HG02610 (cell line): ENCODE measurements at regions not wholly inside any gene's neighbourhood (a gene's known extent, or its start where the extent isn't known, plus 50 kb on each side); places are given as distances from the start of the nearest gene placed in this dataset.

Source experiments
- ATAC-seq: cut with Tn5 transposase; IDR thresholded peaks from one replicate; pipeline ENCODE4 v1.9.1; 2021; ENCODE audit warnings: mild to moderate bottlenecking, moderate library complexity; ENCODE audit not compliant: unreplicated experiment

DNA sequence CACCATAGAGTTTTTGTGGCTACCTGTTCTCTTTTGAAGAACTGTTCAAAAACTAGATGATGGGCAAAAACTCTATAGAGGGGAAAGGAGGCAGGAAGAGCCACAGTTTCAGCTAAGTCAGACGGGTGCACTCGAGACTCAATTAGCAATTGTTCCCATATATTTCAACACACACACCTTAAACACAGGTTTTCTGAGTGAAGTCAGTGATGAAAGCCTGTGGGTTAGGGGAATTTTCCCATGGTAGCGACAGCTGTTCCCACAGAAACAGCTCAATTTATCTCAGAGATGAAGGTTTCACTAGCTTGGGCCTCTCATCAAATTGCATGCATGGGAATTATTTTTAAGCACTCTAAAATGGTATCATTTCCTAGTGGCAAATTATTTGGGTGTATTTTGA, 143.4 kb downstream of the ZIC5 start:
- ATAC-seq, result no peak

GRCh38 chr13:99827011-99827772, 144.4 kb downstream of the ZIC5 start:
- ATAC-seq, result no peak

GRCh38 chr13:99823961-99824360, 147.6 kb downstream of the ZIC5 start:
- no peak for ATAC-seq

DNA sequence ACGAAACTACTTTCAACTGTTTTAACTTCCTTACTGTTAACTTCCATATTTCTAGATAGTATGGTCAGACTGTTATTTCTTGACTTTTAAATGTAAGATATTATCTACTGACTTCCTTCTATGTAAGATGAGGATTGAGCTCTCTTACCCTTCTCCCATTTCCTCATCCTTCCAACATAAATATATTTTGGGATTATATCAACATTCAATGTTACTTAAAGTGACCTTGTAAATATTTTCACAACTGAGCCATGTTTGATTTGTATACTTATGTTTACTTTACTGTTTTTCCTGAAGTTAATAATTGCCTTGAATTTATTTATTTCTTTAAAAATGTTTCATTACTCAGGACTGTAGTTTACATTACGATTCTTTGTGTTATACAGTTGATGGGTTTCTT, 148.7 kb downstream of the ZIC5 start:
- ATAC-seq, result no peak

GRCh38 chr13:99821741-99822140, 149.8 kb downstream of the ZIC5 start:
- ATAC-seq, result no peak

DNA sequence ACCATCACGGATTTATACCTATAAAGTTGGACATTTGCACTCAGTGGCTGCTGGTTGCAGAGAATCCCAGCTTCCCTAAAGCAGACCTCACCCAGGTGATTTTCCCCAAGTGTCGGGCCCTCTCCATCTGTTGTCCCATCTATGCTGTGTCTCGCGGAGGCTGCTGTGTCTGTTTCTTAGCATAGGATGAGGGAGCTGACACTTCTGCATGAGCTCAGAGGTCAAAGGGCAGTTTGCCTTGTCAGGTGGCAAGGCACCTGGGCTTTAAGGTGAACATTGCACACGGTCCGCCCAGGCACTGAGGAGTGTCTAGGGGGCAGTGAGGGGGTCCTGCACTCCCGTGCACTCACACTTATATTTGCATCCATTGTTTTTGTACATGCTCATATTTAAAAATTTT, 151.6 kb downstream of the ZIC5 start:
- no peak for ATAC-seq

- no peak for ATAC-seq
Observed at GRCh38 chr13:99816321-99816720, 155.2 kb downstream of the ZIC5 start.

- no peak for ATAC-seq
Observed at GRCh38 chr13:99813336-99814095, 158.1 kb downstream of the ZIC5 start.

DNA sequence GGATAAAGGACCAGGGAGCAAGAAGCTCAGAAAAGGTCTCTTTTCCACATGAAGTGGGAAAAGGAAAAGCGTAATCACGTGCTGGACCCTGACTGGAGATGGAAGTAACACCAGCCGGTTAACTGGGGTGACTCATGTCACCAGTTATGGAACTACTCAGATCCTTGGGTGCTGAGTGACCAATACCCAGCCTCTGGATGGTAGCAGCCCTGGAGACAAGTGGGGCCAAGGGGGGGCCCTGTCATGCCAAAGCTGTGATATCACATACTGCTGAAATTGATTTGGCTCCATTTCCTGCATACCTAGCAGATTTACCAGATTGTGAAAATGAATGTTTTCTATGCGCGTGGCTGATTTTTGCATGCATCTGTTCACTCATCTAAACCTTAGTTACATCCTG, 158.9 kb downstream of the ZIC5 start:
- ATAC-seq, result no peak

DNA sequence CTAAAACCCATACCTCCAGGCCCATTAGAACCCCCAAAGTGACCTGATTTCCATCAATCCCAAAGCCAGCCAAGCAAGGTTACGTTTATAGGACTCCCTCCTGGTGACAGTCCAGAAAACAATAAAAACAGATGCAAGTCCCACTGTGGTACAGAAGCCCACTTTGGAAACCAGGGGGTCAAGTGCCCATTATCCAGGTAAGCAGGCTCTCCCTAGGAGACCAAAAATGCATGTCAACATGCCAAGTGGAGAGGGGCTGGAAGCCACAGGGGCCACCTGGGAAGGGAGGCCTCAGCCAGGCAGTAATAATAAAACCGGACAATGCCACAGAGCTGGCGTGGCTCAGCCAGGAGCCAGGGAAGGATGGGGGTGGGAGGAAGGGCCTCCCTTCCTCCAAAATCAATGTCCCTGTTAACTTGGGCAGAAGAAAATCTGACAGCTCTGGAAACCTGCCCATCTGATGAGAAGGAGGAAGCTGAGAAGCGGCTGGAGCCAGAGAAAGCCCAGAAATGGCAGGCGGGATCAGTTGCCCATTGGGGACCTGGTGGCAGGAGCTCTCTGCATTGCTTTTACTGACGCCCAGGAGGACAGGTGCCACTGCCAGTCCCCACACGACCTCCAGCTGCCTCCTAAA, 160.4 kb downstream of the ZIC5 start:
- no peak for ATAC-seq

DNA sequence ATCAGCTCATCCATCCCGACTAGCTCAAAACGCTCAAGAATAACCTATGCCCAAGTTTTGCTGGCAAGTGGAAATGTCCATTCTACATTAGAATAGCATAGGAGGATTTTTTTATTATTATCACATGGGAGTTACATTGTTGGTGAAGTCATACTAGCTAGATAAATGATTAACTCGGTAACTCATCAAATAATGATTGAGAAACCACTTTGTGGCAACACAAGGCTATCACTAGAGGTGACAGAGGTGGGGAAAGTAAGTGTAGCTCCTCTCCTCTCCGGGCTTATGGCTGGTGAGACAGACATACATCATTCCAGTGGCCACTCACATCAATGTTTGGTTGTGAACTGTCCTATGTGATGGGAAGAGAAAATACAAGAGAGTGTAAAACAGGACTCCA, 161.6 kb downstream of the ZIC5 start:
- ATAC-seq, result no peak

DNA sequence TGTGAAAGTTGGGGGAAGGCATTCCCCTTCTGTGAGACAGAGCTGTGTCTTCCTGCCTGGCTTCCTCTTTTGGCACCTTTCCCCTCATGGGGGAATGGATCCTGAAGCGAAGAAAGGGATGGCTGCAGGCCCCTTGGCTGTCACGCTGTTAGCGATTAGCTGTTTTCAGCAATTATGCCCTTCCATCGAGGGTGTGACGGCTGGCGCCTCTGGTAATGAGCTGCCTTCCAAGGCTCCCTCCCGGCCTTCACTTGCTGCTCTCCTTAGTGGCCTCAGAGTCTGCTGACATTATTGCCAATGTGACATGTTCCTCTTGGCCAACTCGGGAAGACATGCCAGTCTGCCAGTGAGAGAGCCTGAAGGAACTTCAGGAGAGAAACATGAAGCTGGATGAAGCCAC, 162.1 kb downstream of the ZIC5 start:
- no peak for ATAC-seq

GRCh38 chr13:99808786-99809185, 162.8 kb downstream of the ZIC5 start:
- ATAC-seq, result no peak

DNA sequence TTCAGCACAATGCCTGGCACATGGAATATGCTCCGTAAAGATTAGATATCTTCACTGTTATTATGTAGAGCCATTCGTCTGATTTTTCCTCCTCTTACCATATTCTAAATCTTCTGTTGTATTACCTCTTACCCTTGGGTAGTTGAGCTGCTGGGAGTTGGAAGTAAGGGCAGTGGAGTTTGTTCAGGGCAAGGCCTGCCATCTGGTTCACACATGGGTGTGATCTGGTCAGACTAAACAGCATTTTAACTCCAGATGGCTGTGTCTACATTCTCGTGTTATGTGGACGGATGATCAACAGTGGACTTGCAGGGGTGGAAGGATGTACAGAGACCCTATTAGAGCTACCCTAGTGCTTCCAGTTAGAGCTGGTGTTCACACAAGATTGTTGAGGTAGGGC, 164.9 kb downstream of the ZIC5 start:
- no peak for ATAC-seq

- ATAC-seq, result no peak
Observed at GRCh38 chr13:99805361-99805760, 166.2 kb downstream of the ZIC5 start.

GRCh38 chr13:99803141-99803540, 168.4 kb downstream of the ZIC5 start:
- no peak for ATAC-seq

DNA sequence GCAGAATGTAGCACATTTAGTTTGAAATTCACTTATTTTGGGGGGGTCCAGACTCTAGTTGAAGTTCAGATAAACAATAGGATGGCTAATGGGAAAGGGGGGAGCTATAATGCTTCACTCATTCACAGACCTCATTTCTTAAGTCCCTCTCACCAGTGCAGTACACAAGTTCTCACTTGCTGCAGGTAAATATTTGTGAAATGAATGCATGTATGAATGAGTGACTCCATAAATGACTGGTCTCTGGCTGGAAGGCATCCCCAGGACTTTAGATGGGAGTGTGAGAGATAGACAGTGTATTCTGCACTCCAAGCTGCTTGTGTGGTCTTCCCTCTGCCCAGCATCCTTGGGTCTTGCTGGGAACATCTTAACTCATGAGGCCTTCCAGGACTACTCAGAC, 169.2 kb downstream of the ZIC5 start:
- no peak for ATAC-seq

DNA sequence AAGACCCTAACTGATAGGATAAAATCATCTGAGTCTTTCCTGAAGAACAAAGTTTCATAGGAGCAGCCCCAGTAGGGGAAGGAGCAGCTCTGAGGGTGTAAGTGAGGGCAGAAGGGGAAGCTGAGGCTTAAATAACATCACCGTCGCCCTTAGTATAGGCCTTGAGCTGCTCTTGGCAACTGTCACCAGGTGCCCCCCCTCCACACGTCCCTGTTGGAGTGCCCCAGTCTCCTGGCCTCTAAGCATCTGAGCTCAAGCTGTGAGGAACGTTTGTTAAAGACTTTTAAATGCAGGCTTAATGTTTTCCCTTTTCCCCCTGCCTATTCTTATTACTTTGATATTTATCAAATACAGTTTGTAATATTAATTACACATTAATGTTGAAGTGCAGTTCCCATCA, 170.6 kb downstream of the ZIC5 start:
- ATAC-seq, result no peak

- ATAC-seq, result no peak
Observed at GRCh38 chr13:99800011-99800410, 171.6 kb downstream of the ZIC5 start.

GRCh38 chr13:99798756-99799155, 172.8 kb downstream of the ZIC5 start:
- ATAC-seq, result no peak

DNA sequence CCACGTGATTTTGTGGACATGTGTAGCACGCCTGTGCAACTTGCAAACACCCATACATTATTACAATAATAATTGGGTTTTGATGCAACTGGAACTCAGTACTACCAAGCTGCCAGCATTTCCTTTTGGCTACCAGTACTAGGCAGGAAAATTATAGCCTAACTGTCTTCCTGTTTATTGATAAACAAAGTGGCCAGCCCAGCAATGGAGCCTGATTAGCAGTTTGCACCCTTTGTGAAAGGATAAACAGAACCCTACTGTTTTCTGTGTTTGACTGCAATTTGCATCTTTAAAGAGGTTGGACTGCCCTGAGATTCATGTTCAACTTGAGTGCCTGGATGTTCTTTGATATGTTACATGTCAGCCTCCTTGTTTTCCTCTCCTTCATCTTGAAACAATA, 173.9 kb downstream of the ZIC5 start:
- no peak for ATAC-seq

DNA sequence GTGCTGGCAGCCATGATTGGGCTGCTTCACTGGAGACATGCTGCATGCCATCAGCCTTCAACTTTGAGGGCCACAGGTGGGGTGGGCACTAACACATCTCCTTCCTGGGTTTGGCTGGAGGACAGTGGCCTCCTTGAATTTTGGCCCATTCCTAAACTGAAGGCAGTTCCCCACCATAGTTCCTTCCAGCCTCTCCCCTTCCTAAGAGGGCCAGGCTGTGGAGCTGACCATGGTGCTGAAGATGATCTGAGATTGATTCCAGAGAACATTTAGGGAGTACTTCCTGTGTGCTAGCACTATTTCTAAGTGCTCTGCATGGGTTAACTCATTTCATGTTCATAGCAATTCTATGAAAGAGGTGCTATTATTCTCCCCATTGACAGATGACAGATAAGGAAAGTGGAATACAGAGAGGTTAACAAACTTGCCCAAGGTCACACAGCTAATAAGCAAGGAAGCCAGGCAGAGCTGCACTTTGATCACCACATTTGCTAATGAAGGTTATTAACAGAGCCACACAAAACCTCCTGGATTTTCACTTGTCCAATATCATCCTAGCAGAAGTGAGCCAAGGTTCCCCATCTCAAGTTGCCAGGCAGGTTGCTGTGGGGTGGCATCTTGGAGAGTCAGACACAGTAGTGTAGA, 175.3 kb downstream of the ZIC5 start:
- ATAC-seq, result no peak
